ENCODE measurements at regions not wholly inside any gene's neighbourhood (a gene's known extent, or its start where the extent isn't known, plus 50 kb on each side); places are given as distances from the start of the nearest gene placed in this dataset.

GRCh38 chr4:33850371-33850902 is 2393.9 kb downstream of the ARAP2 start (continued):
- TF ChIP-seq CHD7 (IDR thresholded peaks at IDR 0.05; ENCODE audit: insufficient replicate concordance, low read length) (no peak), SP1 (IDR thresholded peaks at IDR 0.05; ENCODE audit: low read depth, low read length) (no peak), SAP30 (IDR thresholded peaks at IDR 0.05; ENCODE audit: insufficient read depth, insufficient replicate concordance, low read length) (no peak), CREB1 (IDR thresholded peaks at IDR 0.05) (no peak), CEBPB (IDR thresholded peaks at IDR 0.05; ENCODE audit: low read depth, low read length) (no peak), ASH2L (IDR thresholded peaks at IDR 0.05; ENCODE audit: low read length) (no peak)
